Fibroblast of lung (primary cell): ENCODE measurements at regions not wholly inside any gene's neighbourhood (a gene's known extent, or its start where the extent isn't known, plus 50 kb on each side); places are given as distances from the start of the nearest gene placed in this dataset.

ENCODE experiments used
- EZH2 ChIP-seq: IDR thresholded peaks from 2 replicates; pipeline ENCODE4 v1.5.1; 2012; ENCODE audit warnings: low read length, control low read depth, mild to moderate bottlenecking; ENCODE audit errors: missing control alignments
- TF ChIP-seq, protein P1 (sequence below), 2 donors: IDR thresholded peaks in 1 of 2; conservative IDR thresholded peaks in 1 of 2; 1 replicate in 1 of 2; 2 replicates in 1 of 2; pipeline ENCODE4 v1.5.1; 2011 to 2012; ENCODE audit warnings: low read length in 2 of 2, control low read depth in 1 of 2, inconsistent platforms in 1 of 2, low read depth in 1 of 2, mild to moderate bottlenecking in 1 of 2

DNA sequence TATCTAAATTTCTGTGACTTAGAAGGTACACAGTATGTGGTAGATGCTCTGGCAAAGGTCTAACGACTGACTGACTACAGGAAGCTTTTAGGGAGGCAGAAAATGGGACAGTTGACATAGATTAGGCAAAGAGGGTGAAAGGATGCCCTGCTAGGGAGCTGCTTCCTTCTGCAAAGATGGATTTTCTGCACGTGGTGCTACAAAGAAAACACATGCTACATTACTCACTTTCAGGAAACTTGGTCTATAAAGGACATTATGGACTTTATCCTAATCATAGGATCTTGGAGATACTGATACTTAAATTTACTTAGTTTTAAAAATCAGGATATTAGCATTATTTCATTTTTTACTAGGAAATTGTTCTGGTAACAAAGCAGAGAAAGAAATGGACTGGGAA, 405.8 kb upstream of the ADAMTS16 start:
- TF ChIP-seq, protein P1, sequence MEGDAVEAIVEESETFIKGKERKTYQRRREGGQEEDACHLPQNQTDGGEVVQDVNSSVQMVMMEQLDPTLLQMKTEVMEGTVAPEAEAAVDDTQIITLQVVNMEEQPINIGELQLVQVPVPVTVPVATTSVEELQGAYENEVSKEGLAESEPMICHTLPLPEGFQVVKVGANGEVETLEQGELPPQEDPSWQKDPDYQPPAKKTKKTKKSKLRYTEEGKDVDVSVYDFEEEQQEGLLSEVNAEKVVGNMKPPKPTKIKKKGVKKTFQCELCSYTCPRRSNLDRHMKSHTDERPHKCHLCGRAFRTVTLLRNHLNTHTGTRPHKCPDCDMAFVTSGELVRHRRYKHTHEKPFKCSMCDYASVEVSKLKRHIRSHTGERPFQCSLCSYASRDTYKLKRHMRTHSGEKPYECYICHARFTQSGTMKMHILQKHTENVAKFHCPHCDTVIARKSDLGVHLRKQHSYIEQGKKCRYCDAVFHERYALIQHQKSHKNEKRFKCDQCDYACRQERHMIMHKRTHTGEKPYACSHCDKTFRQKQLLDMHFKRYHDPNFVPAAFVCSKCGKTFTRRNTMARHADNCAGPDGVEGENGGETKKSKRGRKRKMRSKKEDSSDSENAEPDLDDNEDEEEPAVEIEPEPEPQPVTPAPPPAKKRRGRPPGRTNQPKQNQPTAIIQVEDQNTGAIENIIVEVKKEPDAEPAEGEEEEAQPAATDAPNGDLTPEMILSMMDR (conservative IDR thresholded peaks at IDR 0.05 in 1 of 2, IDR thresholded peaks at IDR 0.05 in 1 of 2; ENCODE audit: low read depth in 1 of 2, low read length in 2 of 2) = no peak
- no peak for TF ChIP-seq EZH2
